H1 (cell line): ENCODE measurements at regions not wholly inside any gene's neighbourhood (a gene's known extent, or its start where the extent isn't known, plus 50 kb on each side); places are given as distances from the start of the nearest gene placed in this dataset.

Experiments used
- CTCF ChIA-PET: fragments of 300-600 bp; sonication (Branson Sonifier 250); formaldehyde crosslinking; loops from one replicate; lab custom pipeline; 2021; ENCODE audit not compliant: partially characterized antibody; lab: Charles Lee
- POLR2A ChIA-PET: fragments of 300-600 bp; sonication (Branson Sonifier 250); formaldehyde crosslinking; loops from one replicate; lab custom pipeline; 2021; ENCODE audit warnings: inconsistent platforms; ENCODE audit not compliant: partially characterized antibody; lab: Charles Lee
- DNase-seq, 2 experiments: peaks; one replicate each; pipeline versions ENCODE4 v3.0.0 to v3.0.0-alpha.2; 2010 to 2022; ENCODE audit warnings: low spot score in 2 of 2, low read depth in 1 of 2, mixed read lengths in 1 of 2
- FAIRE-seq: peaks from 2 replicates; lab custom pipeline; 2011; peaks lifted over from hg19 to GRCh38; lab: Jason Lieb, UNC
- H2AFZ ChIP-seq: 2 replicates; pipeline ENCODE4 v1.8.1; 2012; ENCODE audit warnings: low read length, inconsistent platforms
- H2AK5ac ChIP-seq: 2 replicates; pipeline ENCODE4 v1.6.1; 2013; ENCODE audit warnings: low read depth, low read length
- H2BK120ac ChIP-seq: replicated peaks from 2 replicates; pipeline ENCODE3; 2013; ENCODE audit warnings: low read depth, low read length, inconsistent platforms
- H2BK12ac ChIP-seq: 2 replicates; pipeline ENCODE4 v1.6.1; 2013; ENCODE audit warnings: low read depth, low read length
- H2BK15ac ChIP-seq: 2 replicates; pipeline ENCODE4 v1.6.1; 2013; ENCODE audit warnings: low read length
- H2BK20ac ChIP-seq: 2 replicates; pipeline ENCODE4 v1.6.1; 2013; ENCODE audit warnings: low read length
- H2BK5ac ChIP-seq: 2 replicates; pipeline ENCODE4 v1.6.1; 2013; ENCODE audit warnings: low read depth, low read length
- H3K14ac ChIP-seq: 2 replicates; pipeline ENCODE4 v1.6.1; 2013; ENCODE audit warnings: inconsistent platforms; ENCODE audit not compliant: insufficient read length
- H3K18ac ChIP-seq: 2 replicates; pipeline ENCODE4 v1.6.1; 2013; ENCODE audit warnings: low read length; ENCODE audit errors: extremely low read depth
- H3K23ac ChIP-seq: 2 replicates; pipeline ENCODE4 v1.6.1; 2013; ENCODE audit warnings: inconsistent platforms; ENCODE audit not compliant: insufficient read length
- H3K23me2 ChIP-seq: 2 replicates; pipeline ENCODE4 v1.6.1; 2013; ENCODE audit warnings: low read depth, low read length
- H3K27ac ChIP-seq: 2 replicates; pipeline ENCODE4 v1.6.1; 2011; ENCODE audit warnings: low read depth, low read length, inconsistent platforms
- H3K27me3 ChIP-seq, 4 experiments: replicated peaks in 1 of 4; 1 replicate in 1 of 4; 2 replicates in 3 of 4; pipeline versions ENCODE4 v1.6.1 to v1.8.1; 2011 to 2013; ENCODE audit warnings: low read length in 3 of 4, mild to moderate bottlenecking in 3 of 4, inconsistent platforms in 2 of 4, mixed read lengths in 2 of 4, moderate library complexity in 1 of 4; ENCODE audit not compliant: control insufficient read depth in 3 of 4, insufficient read depth in 3 of 4; ENCODE audit errors: extremely low read depth in 1 of 4
- H3K36me3 ChIP-seq, 4 experiments: 2 replicates each; pipeline versions ENCODE4 v1.6.1 to v1.8.1; 2011 to 2013; ENCODE audit warnings: mild to moderate bottlenecking in 4 of 4, low read length in 3 of 4, moderate library complexity in 2 of 4, control low read depth in 1 of 4, inconsistent platforms in 1 of 4; ENCODE audit not compliant: insufficient read depth in 4 of 4, control insufficient read depth in 2 of 4
- H3K4ac ChIP-seq: replicated peaks from 2 replicates; pipeline ENCODE3; 2013; ENCODE audit warnings: low read length, low read depth, mixed read lengths, inconsistent platforms; ENCODE audit not compliant: insufficient read length
- H3K4me1 ChIP-seq, 4 experiments: replicated peaks in 1 of 4; 1 replicate in 1 of 4; 2 replicates in 3 of 4; pipeline versions ENCODE4 v1.6.1 to v1.8.1; 2011 to 2013; ENCODE audit warnings: low read length in 3 of 4, inconsistent platforms in 2 of 4, mixed read lengths in 1 of 4; ENCODE audit not compliant: insufficient read depth in 4 of 4, control insufficient read depth in 3 of 4
- H3K4me2 ChIP-seq, 2 experiments: 2 replicates each; pipeline versions ENCODE4 v1.6.1 to v1.8.1; 2011 to 2013; ENCODE audit warnings: low read depth in 2 of 2, low read length in 2 of 2, control low read depth in 1 of 2, inconsistent platforms in 1 of 2, mild to moderate bottlenecking in 1 of 2; ENCODE audit not compliant: insufficient read depth in 1 of 2
- H3K4me3 ChIP-seq, 4 experiments: fragments of 200-600, 300-600 bp in 1 of 4; sonication (generic), shearing (Covaris generic), sonication (Bioruptor Twin) in 1 of 4; 2 replicates each; pipeline versions ENCODE4 v1.5.1 to v1.8.1; 2011 to 2016; ENCODE audit warnings: low read length in 4 of 4, low read depth in 3 of 4, control low read depth in 2 of 4, inconsistent platforms in 2 of 4, mild to moderate bottlenecking in 2 of 4, mixed read lengths in 1 of 4, moderate library complexity in 1 of 4; ENCODE audit not compliant: insufficient read depth in 2 of 4; ENCODE audit errors: extremely low read depth in 1 of 4
- H3K56ac ChIP-seq: replicated peaks from 2 replicates; pipeline ENCODE3; 2013; ENCODE audit warnings: low read depth, mild to moderate bottlenecking, mixed read lengths, low read length, inconsistent platforms; ENCODE audit not compliant: insufficient read length
- H3K79me1 ChIP-seq: 2 replicates; pipeline ENCODE4 v1.6.1; 2013; ENCODE audit warnings: low read depth, low read length, control low read depth
- H3K79me2 ChIP-seq, 2 experiments: 2 replicates each; pipeline versions ENCODE4 v1.6.1 to v1.8.1; 2012 to 2013; ENCODE audit warnings: low read length in 2 of 2, mild to moderate bottlenecking in 2 of 2, inconsistent platforms in 1 of 2; ENCODE audit not compliant: insufficient read depth in 2 of 2, control insufficient read depth in 1 of 2
- H3K9ac ChIP-seq, 4 experiments: replicated peaks in 1 of 4; 1 replicate in 1 of 4; 2 replicates in 3 of 4; pipeline versions ENCODE4 v1.6.1 to v1.8.1; 2011 to 2013; ENCODE audit warnings: low read depth in 3 of 4, low read length in 3 of 4, control low read depth in 2 of 4, mild to moderate bottlenecking in 2 of 4, moderate library complexity in 2 of 4, inconsistent platforms in 1 of 4; ENCODE audit errors: extremely low read depth in 1 of 4
- H3K9me3 ChIP-seq, 2 experiments: 2 replicates each; pipeline versions ENCODE4 v1.6.1 to v1.8.1; 2012 to 2013; ENCODE audit warnings: mild to moderate bottlenecking in 2 of 2, moderate library complexity in 2 of 2, control low read depth in 1 of 2, inconsistent platforms in 1 of 2, low read depth in 1 of 2, low read length in 1 of 2, mixed read lengths in 1 of 2; ENCODE audit not compliant: insufficient read depth in 2 of 2
- H4K20me1 ChIP-seq, 2 experiments: replicated peaks in 1 of 2; 2 replicates each; pipeline versions ENCODE3 to v1.8.1; 2011 to 2013; ENCODE audit warnings: inconsistent platforms in 2 of 2, low read length in 2 of 2, mild to moderate bottlenecking in 1 of 2; ENCODE audit not compliant: insufficient read depth in 2 of 2, control insufficient read depth in 1 of 2
- H4K5ac ChIP-seq: 2 replicates; pipeline ENCODE4 v1.6.1; 2013; ENCODE audit warnings: low read length, low read depth, mixed read lengths, inconsistent platforms; ENCODE audit not compliant: insufficient read length
- H4K8ac ChIP-seq: 2 replicates; pipeline ENCODE4 v1.8.0; 2013; ENCODE audit warnings: mild to moderate bottlenecking, moderate library complexity, low read length, inconsistent platforms; ENCODE audit not compliant: insufficient read depth; ENCODE audit errors: extremely low read depth
- H4K91ac ChIP-seq: replicated peaks from 2 replicates; pipeline ENCODE3; 2013; ENCODE audit warnings: low read length, mixed read lengths, inconsistent platforms; ENCODE audit not compliant: insufficient read length
- BCL11A ChIP-seq, 2 experiments: IDR thresholded peaks; one replicate each; pipeline ENCODE4 v1.6.1; 2011; ENCODE audit warnings: low read depth in 2 of 2, low read length in 2 of 2, mild to moderate bottlenecking in 2 of 2
- EP300 ChIP-seq, 2 experiments: IDR thresholded peaks; 1 replicate in 1 of 2; 2 replicates in 1 of 2; pipeline ENCODE4 v1.6.1; 2011 to 2012; ENCODE audit warnings: low read depth in 2 of 2, low read length in 2 of 2, mild to moderate bottlenecking in 2 of 2, borderline replicate concordance in 1 of 2, inconsistent platforms in 1 of 2, moderate library complexity in 1 of 2
- EZH2 ChIP-seq: fragments of 200-600 bp; sonication (generic); IDR thresholded peaks from 2 replicates; pipeline ENCODE4 v1.7.1; 2012; ENCODE audit warnings: low read depth, mild to moderate bottlenecking, moderate library complexity, low read length, inconsistent platforms; ENCODE audit not compliant: severe bottlenecking
- GABPA ChIP-seq: IDR thresholded peaks from 2 replicates; pipeline ENCODE4 v1.6.1; 2011; ENCODE audit warnings: mild to moderate bottlenecking, low read length, moderate library complexity, borderline replicate concordance; ENCODE audit not compliant: insufficient read depth
- HDAC6 ChIP-seq: IDR thresholded peaks from one replicate; pipeline ENCODE4 v1.7.1; 2012; ENCODE audit warnings: low read depth, mild to moderate bottlenecking, inconsistent platforms, low read length, moderate library complexity
- MAFK ChIP-seq: IDR thresholded peaks from 2 replicates; pipeline ENCODE4 v1.6.1; 2012; ENCODE audit warnings: low read depth, mild to moderate bottlenecking, improper control_type of control experiment, low read length
- SP1 ChIP-seq: IDR thresholded peaks from 2 replicates; pipeline ENCODE4 v1.6.1; 2011; ENCODE audit warnings: low read depth, low read length
- SP2 ChIP-seq: IDR thresholded peaks from 2 replicates; pipeline ENCODE4 v1.6.1; 2012; ENCODE audit warnings: mild to moderate bottlenecking, low read length, inconsistent platforms
- TBP ChIP-seq: IDR thresholded peaks from 2 replicates; pipeline ENCODE4 v1.6.1; 2011; ENCODE audit warnings: low read depth, low read length, improper control_type of control experiment
- ZNF274 ChIP-seq: IDR thresholded peaks from 2 replicates; pipeline ENCODE4 v1.7.0; 2012; ENCODE audit warnings: low read length, borderline replicate concordance; ENCODE audit errors: extremely low read depth
- TF ChIP-seq, protein P1 (sequence below): IDR thresholded peaks from 2 replicates; pipeline ENCODE4 v1.6.1; 2011; ENCODE audit warnings: low read depth, mild to moderate bottlenecking, low read length; ENCODE audit not compliant: insufficient read depth

DNA sequence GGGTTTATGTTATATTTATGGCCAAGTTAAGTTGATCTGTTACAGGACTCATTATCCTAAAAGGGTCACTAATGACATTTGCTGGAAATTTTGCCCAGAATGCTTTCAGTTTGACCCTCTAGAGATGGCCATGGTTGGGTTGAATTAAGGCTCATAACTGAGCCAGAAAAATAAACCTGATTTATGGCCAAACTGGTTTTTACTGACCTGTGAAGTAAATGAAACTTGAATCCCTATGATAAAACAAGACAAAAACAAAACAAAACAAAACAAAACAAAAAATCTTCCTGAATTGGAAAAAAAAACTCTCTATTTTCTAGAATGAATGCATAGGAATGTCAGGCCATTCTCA, 72.5 kb upstream of the CLDN14 start:
- Histone ChIP-seq H3K79me1 (no peaks in the 10 kb centered on the region), H4K91ac (no peak overlapping the region), H3K18ac (no peak overlapping the region), H3K27ac (no peak overlapping the region), H3K4me3 (no peak overlapping the region), H3K4me1 (peaks cover 0 to 8% (median 1%) of the 10 kb centered on the region in 4 experiments; a peak in 4 of 7 replicates), H4K5ac (no peak overlapping the region), H2BK20ac (no peak overlapping the region), H3K56ac (no peak overlapping the region)
- POLR2A ChIA-PET: interaction anchor here (0.7 kb wide), 1 partner anchor 46 kb away, joined by 7 read pairs; no protein-coding TSS in a partner anchor
- DNase-seq: no peak
- TF ChIP-seq SP2 (no peak), TBP (no peak), HDAC6 (no peak), ZNF274 (no peak), SP1 (no peak), EP300 (IDR thresholded peaks at IDR 0.05; ENCODE audit: borderline replicate concordance in 1 of 2, low read depth in 2 of 2, low read length in 2 of 2) (no peak), BCL11A (IDR thresholded peaks at IDR 0.05; ENCODE audit: low read depth in 2 of 2, low read length in 2 of 2) (no peak), GABPA (no peak), MAFK (no peak), EZH2 (no peak)
- TF ChIP-seq, protein P1, sequence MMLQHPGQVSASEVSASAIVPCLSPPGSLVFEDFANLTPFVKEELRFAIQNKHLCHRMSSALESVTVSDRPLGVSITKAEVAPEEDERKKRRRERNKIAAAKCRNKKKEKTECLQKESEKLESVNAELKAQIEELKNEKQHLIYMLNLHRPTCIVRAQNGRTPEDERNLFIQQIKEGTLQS: no peak
- TF ChIP-seq, all 59 proteins: peak for 0
- H3K9ac ChIP-seq: no peak overlapping the region
- CTCF ChIA-PET: interaction anchor here (0.6 to 0.9 kb wide), 2 partner anchors 8 to 10 kb away, joined by 3 read pairs; no protein-coding TSS in a partner anchor
- no peak overlapping the region for H4K8ac ChIP-seq
- no peak overlapping the region for H2BK120ac ChIP-seq
- H2BK12ac ChIP-seq: no peak overlapping the region
- no peaks in the 10 kb centered on the region for H3K23me2 ChIP-seq
- H2BK5ac ChIP-seq: no peak overlapping the region
- no peaks in the 10 kb centered on the region for H3K27me3 ChIP-seq
- H3K23ac ChIP-seq: no peak overlapping the region
- no peak overlapping the region for H2AFZ ChIP-seq
- H2BK15ac ChIP-seq: no peak overlapping the region
- H4K20me1 ChIP-seq: no peaks in the 10 kb centered on the region
- H3K36me3 ChIP-seq: no peaks in the 10 kb centered on the region
- FAIRE-seq: no peak
- H3K79me2 ChIP-seq: no peaks in the 10 kb centered on the region
- H3K14ac ChIP-seq: no peak overlapping the region
- no peak overlapping the region for H2AK5ac ChIP-seq
- no peaks in the 10 kb centered on the region for H3K9me3 ChIP-seq
- no peak overlapping the region for H3K4me2 ChIP-seq
- no peak overlapping the region for H3K4ac ChIP-seq
